T-helper 2 cell treated with Interferon-gamma antibody and Interleukin-4, amounts not matched to agents 5 μg/mL and 100 μg/mL, for 36 hours (primary cell): ENCODE measurements at regions not wholly inside any gene's neighbourhood (a gene's known extent, or its start where the extent isn't known, plus 50 kb on each side); places are given as distances from the start of the nearest gene placed in this dataset.
"Not testable (repeated sequence)": the region's sequence is repeated elsewhere in the genome, so short reads cannot be mapped to it uniquely, and the experiment has no call there.

Source experiments
- DNase-seq: peaks from one replicate; pipeline ENCODE4 v3.0.0; 2021; ENCODE audit warnings: low spot score
- H3K27ac Mint-ChIP-seq: one replicate; pipeline ENCODE4 v1.8.0; 2021; ENCODE audit warnings: mild to moderate bottlenecking, mixed read lengths
- H3K27me3 Mint-ChIP-seq: one replicate; pipeline ENCODE4 v1.8.0; 2021; ENCODE audit warnings: low read depth, mixed read lengths
- H3K36me3 Mint-ChIP-seq: one replicate; pipeline ENCODE4 v1.8.0; 2021; ENCODE audit warnings: low read depth, mixed read lengths
- H3K4me1 Mint-ChIP-seq: one replicate; pipeline ENCODE4 v1.8.0; 2021; ENCODE audit warnings: low read depth, mixed read lengths
- H3K4me3 Mint-ChIP-seq: one replicate; pipeline ENCODE4 v1.8.0; 2022; ENCODE audit warnings: mild to moderate bottlenecking, moderate library complexity, mixed read lengths
- H3K9me3 Mint-ChIP-seq: one replicate; pipeline ENCODE4 v1.8.0; 2021; ENCODE audit warnings: mixed read lengths

GRCh38 chr7:150125831-150126230 lies 197.3 kb upstream of the LRRC61 start:
- not testable (repeated sequence) for H3K36me3 Mint-ChIP-seq, H3K4me1 Mint-ChIP-seq, H3K27me3 Mint-ChIP-seq, H3K27ac Mint-ChIP-seq, H3K4me3 Mint-ChIP-seq, DNase-seq, H3K9me3 Mint-ChIP-seq

GRCh38 chr7:150134451-150134850 lies 188.7 kb upstream of the LRRC61 start:
- H3K4me3 Mint-ChIP-seq, H3K4me1 Mint-ChIP-seq, H3K27me3 Mint-ChIP-seq, DNase-seq, H3K36me3 Mint-ChIP-seq, H3K27ac Mint-ChIP-seq, H3K9me3 Mint-ChIP-seq: not testable (repeated sequence)

GRCh38 chr7:150135620-150136190 lies 187.4 kb upstream of the LRRC61 start:
- not testable (repeated sequence) for H3K36me3 Mint-ChIP-seq, H3K4me3 Mint-ChIP-seq, H3K27ac Mint-ChIP-seq, DNase-seq, H3K4me1 Mint-ChIP-seq, H3K9me3 Mint-ChIP-seq, H3K27me3 Mint-ChIP-seq

- H3K9me3 Mint-ChIP-seq, H3K4me3 Mint-ChIP-seq, DNase-seq, H3K27ac Mint-ChIP-seq, H3K36me3 Mint-ChIP-seq, H3K27me3 Mint-ChIP-seq, H3K4me1 Mint-ChIP-seq: not testable (repeated sequence)
Observed at GRCh38 chr7:150139840-150140239, 183.3 kb upstream of the LRRC61 start.

GRCh38 chr7:150141525-150142345 lies 181.4 kb upstream of the LRRC61 start:
- H3K27ac Mint-ChIP-seq, H3K4me1 Mint-ChIP-seq, H3K9me3 Mint-ChIP-seq: not testable (repeated sequence)

GRCh38 chr7:150146124-150146523 lies 177.0 kb upstream of the LRRC61 start:
- not testable (repeated sequence) for DNase-seq, H3K27me3 Mint-ChIP-seq, H3K9me3 Mint-ChIP-seq, H3K36me3 Mint-ChIP-seq, H3K27ac Mint-ChIP-seq, H3K4me3 Mint-ChIP-seq, H3K4me1 Mint-ChIP-seq

More at GRCh38 chr7:150141525-150142345, 181.4 kb upstream of the LRRC61 start:
- H3K27me3 Mint-ChIP-seq, H3K4me3 Mint-ChIP-seq, DNase-seq, H3K36me3 Mint-ChIP-seq: not testable (repeated sequence)

- DNase-seq, H3K36me3 Mint-ChIP-seq, H3K9me3 Mint-ChIP-seq, H3K27me3 Mint-ChIP-seq, H3K4me1 Mint-ChIP-seq, H3K27ac Mint-ChIP-seq, H3K4me3 Mint-ChIP-seq: not testable (repeated sequence)
Observed at GRCh38 chr7:150147524-150147923, 175.6 kb upstream of the LRRC61 start.

GRCh38 chr7:150156015-150156414 lies 167.1 kb upstream of the LRRC61 start:
- not testable (repeated sequence) for H3K27ac Mint-ChIP-seq, H3K4me3 Mint-ChIP-seq, DNase-seq, H3K4me1 Mint-ChIP-seq, H3K36me3 Mint-ChIP-seq, H3K27me3 Mint-ChIP-seq, H3K9me3 Mint-ChIP-seq

GRCh38 chr7:150158696-150159095 lies 164.5 kb upstream of the LRRC61 start:
- not testable (repeated sequence) for H3K4me1 Mint-ChIP-seq, H3K27ac Mint-ChIP-seq, H3K36me3 Mint-ChIP-seq, H3K27me3 Mint-ChIP-seq, H3K4me3 Mint-ChIP-seq, H3K9me3 Mint-ChIP-seq, DNase-seq

- not testable (repeated sequence) for H3K4me3 Mint-ChIP-seq, H3K27me3 Mint-ChIP-seq, H3K27ac Mint-ChIP-seq, H3K9me3 Mint-ChIP-seq, H3K4me1 Mint-ChIP-seq, DNase-seq, H3K36me3 Mint-ChIP-seq
Observed at GRCh38 chr7:150169515-150169914, 153.6 kb upstream of the LRRC61 start.

GRCh38 chr7:150169943-150170490 lies 153.1 kb upstream of the LRRC61 start:
- H3K4me1 Mint-ChIP-seq, H3K9me3 Mint-ChIP-seq, H3K27me3 Mint-ChIP-seq, H3K27ac Mint-ChIP-seq, H3K36me3 Mint-ChIP-seq, H3K4me3 Mint-ChIP-seq, DNase-seq: not testable (repeated sequence)

- not testable (repeated sequence) for H3K36me3 Mint-ChIP-seq, H3K9me3 Mint-ChIP-seq, H3K4me1 Mint-ChIP-seq, H3K4me3 Mint-ChIP-seq, H3K27ac Mint-ChIP-seq, H3K27me3 Mint-ChIP-seq, DNase-seq
Observed at GRCh38 chr7:150183602-150184001, 139.6 kb upstream of the LRRC61 start.

GRCh38 chr7:150189963-150190362 lies 133.2 kb upstream of the LRRC61 start:
- not testable (repeated sequence) for DNase-seq, H3K27ac Mint-ChIP-seq, H3K4me3 Mint-ChIP-seq, H3K36me3 Mint-ChIP-seq, H3K4me1 Mint-ChIP-seq, H3K9me3 Mint-ChIP-seq
- peaks cover 11% of the 10 kb centered on the region for H3K27me3 Mint-ChIP-seq

GRCh38 chr7:150192541-150192940 lies 130.6 kb upstream of the LRRC61 start:
- not testable (repeated sequence) for H3K4me3 Mint-ChIP-seq, H3K27ac Mint-ChIP-seq, H3K9me3 Mint-ChIP-seq, H3K4me1 Mint-ChIP-seq, H3K36me3 Mint-ChIP-seq, DNase-seq
- H3K27me3 Mint-ChIP-seq: peaks cover 21% of the 10 kb centered on the region

- DNase-seq, H3K4me1 Mint-ChIP-seq, H3K27ac Mint-ChIP-seq, H3K9me3 Mint-ChIP-seq, H3K4me3 Mint-ChIP-seq, H3K36me3 Mint-ChIP-seq: not testable (repeated sequence)
- H3K27me3 Mint-ChIP-seq: peaks cover 21% of the 10 kb centered on the region
Observed at GRCh38 chr7:150193866-150194265, 129.3 kb upstream of the LRRC61 start.
